AG04450 (cell line): ENCODE measurements at regions not wholly inside any gene's neighbourhood (a gene's known extent, or its start where the extent isn't known, plus 50 kb on each side); places are given as distances from the start of the nearest gene placed in this dataset.

Experiments
- CTCF ChIA-PET: fragments of 300-600, 350-600 bp; formaldehyde crosslinking; extraction: SDS; loops from one replicate; lab custom pipeline; 2022; ENCODE audit warnings: antibody characterized with exemption, inconsistent platforms; lab: Charles Lee
- POLR2A ChIA-PET: fragments of 350-600 bp; formaldehyde crosslinking; extraction: SDS; loops from one replicate; lab custom pipeline; 2021; ENCODE audit warnings: antibody characterized with exemption, inconsistent platforms; lab: Yijun Ruan, JAX
- DNase-seq: peaks from one replicate; pipeline ENCODE4 v3.0.0-alpha.2; 2011; ENCODE audit warnings: low read depth, low spot score
- H3K27ac ChIP-seq: one replicate; pipeline ENCODE4 v1.5.1; 2012; ENCODE audit warnings: low read depth, low read length, control low read depth
- H3K27me3 ChIP-seq: one replicate; pipeline ENCODE4 v1.6.0; 2012; ENCODE audit warnings: low read length; ENCODE audit not compliant: control insufficient read depth, insufficient read depth
- H3K4me3 ChIP-seq: 2 replicates; pipeline ENCODE4 v1.5.1; 2011; ENCODE audit warnings: mild to moderate bottlenecking, low read depth, low read length, control low read depth
- H3K9me3 ChIP-seq: 2 replicates; pipeline ENCODE4 v1.5.1; 2012; ENCODE audit warnings: low read length; ENCODE audit not compliant: control insufficient read depth, insufficient read depth
- CTCF ChIP-seq: IDR thresholded peaks from 2 replicates; pipeline ENCODE4 v1.5.1; 2011; ENCODE audit warnings: low read depth, low read length, control low read depth, inconsistent platforms

GRCh38 chr2:608297-608696 lies 68.9 kb downstream of the TMEM18 start:
- no peak for DNase-seq
- Histone ChIP-seq H3K9me3 (peaks cover 58% of the 10 kb centered on the region), H3K27ac (no peak overlapping the region), H3K4me3 (no peak overlapping the region), H3K27me3 (no peaks in the 10 kb centered on the region)
- CTCF ChIA-PET, result no interaction called here
- TF ChIP-seq CTCF, result no peak
- POLR2A ChIA-PET, result no interaction called here

GRCh38 chr2:607709-608108 lies 69.5 kb downstream of the TMEM18 start:
- CTCF ChIA-PET, result no interaction called here
- TF ChIP-seq CTCF, result no peak
- DNase-seq, result no peak

GRCh38 chr2:607172-607571 lies 70.0 kb downstream of the TMEM18 start:
- no peaks in the 10 kb centered on the region for H3K27me3 ChIP-seq
- no peak overlapping the region for H3K4me3 ChIP-seq
- ChIA-PET CTCF (no interaction called here), POLR2A (no interaction called here)
- peaks cover 66% of the 10 kb centered on the region for H3K9me3 ChIP-seq
- no peak for TF ChIP-seq CTCF
- H3K27ac ChIP-seq, result no peak overlapping the region
- no peak for DNase-seq

More at GRCh38 chr2:607709-608108, 69.5 kb downstream of the TMEM18 start:
- Histone ChIP-seq H3K4me3 (no peak overlapping the region), H3K27ac (no peak overlapping the region), H3K27me3 (no peaks in the 10 kb centered on the region), H3K9me3 (peaks cover 61% of the 10 kb centered on the region)
- POLR2A ChIA-PET, result no interaction called here

- no peaks in the 10 kb centered on the region for H3K27me3 ChIP-seq
- H3K9me3 ChIP-seq, result peaks cover 75% of the 10 kb centered on the region
- CTCF ChIA-PET, result no interaction called here
- POLR2A ChIA-PET, result no interaction called here
- no peak overlapping the region for H3K4me3 ChIP-seq
- DNase-seq, result no peak
- no peak overlapping the region for H3K27ac ChIP-seq
- no peak for TF ChIP-seq CTCF
These were observed 71.3 kb downstream of the TMEM18 start for GRCh38 chr2:605674-606608.

GRCh38 chr2:604854-605524 lies 72.2 kb downstream of the TMEM18 start:
- H3K27me3 ChIP-seq, result no peaks in the 10 kb centered on the region
- no peak overlapping the region for H3K4me3 ChIP-seq
- peaks cover 76% of the 10 kb centered on the region for H3K9me3 ChIP-seq
- ChIA-PET POLR2A (no interaction called here), CTCF (no interaction called here)
- DNase-seq, result no peak
- TF ChIP-seq CTCF, result no peak
- no peak overlapping the region for H3K27ac ChIP-seq
